NB4 (cell line): ENCODE measurements at regions not wholly inside any gene's neighbourhood (a gene's known extent, or its start where the extent isn't known, plus 50 kb on each side); places are given as distances from the start of the nearest gene placed in this dataset.

ENCODE experiments used
- CTCF ChIP-seq: IDR thresholded peaks from one replicate; pipeline ENCODE4 v1.5.1; 2012; ENCODE audit warnings: low read depth, low read length
- MAX ChIP-seq: IDR thresholded peaks from 2 replicates; pipeline ENCODE4 v1.6.1; 2011; ENCODE audit warnings: low read depth, low read length
- MYC ChIP-seq: IDR thresholded peaks from 2 replicates; pipeline ENCODE4 v1.6.1; 2011; ENCODE audit warnings: low read depth, low read length
- POLR2A ChIP-seq: IDR thresholded peaks from 2 replicates; pipeline ENCODE4 v1.6.1; 2011; ENCODE audit warnings: mild to moderate bottlenecking; ENCODE audit not compliant: insufficient read length; ENCODE audit errors: extremely low read depth

GRCh38 chr3:21936207-21936606 is 185.2 kb upstream of the ZNF385D start:
- TF ChIP-seq CTCF (no peak), POLR2A (no peak), MAX (no peak), MYC (no peak)
